ENCODE measurements at regions not wholly inside any gene's neighbourhood (a gene's known extent, or its start where the extent isn't known, plus 50 kb on each side); places are given as distances from the start of the nearest gene placed in this dataset.

DNA sequence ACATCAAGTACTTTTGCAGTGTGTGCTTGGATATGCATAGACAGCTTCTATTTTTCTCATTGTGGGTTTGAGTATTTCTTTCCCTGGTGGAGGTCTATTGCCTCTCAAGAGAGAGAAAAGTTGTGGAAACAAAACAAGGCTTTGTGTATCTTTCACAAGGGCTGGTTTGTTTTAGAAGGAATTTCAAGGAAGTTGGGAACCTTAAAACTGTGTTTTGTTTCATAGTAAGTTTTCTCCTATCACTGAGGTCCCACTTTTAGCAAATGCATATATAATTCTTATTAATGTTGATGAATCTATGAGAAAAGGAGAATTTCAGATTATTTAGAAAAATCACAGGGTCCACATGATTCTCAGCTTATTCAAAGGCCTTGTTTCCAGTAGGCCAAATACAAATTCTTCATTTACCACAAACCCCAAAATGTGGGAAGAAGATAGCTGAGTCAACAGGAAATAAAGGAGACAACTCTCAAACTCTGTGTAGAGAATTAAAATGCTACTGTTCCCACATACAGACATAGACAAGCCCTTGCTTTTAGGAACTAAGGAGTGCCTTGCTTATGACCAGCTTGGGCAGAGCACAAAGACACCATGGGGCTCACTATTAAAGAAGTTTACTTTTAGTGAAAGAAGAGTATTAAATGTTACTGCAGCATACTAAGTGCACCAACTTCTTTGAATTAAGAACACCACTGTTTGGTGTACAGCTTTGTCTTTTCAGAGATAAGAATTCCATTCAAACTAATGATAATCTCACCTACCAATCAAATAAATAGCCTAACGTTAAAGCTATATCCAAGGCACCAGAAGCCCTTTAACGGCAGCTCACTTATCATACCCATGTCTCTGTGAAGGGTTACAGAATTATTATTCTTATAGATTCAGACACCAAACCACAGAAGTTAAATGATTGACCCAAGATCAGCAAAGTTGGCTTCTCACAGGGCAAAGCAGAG, 177.4 kb upstream of the LEF1 start:
- POLR2A ChIA-PET, result no interaction called here
- no peak overlapping the region for H3K4me3 Mint-ChIP-seq
- intact Hi-C loops (cut with micrococcal nuclease), result no loop called here
- H3K36me3 Mint-ChIP-seq (ENCODE audit: low read depth), result no peaks in the 10 kb centered on the region
- ATAC-seq, result no peak
- no peak for DNase-seq
- TF ChIP-seq CTCF (IDR thresholded peaks at IDR 0.05), result no peak
- H3K27ac Mint-ChIP-seq, result no peak overlapping the region
- H3K4me1 Mint-ChIP-seq (ENCODE audit: low read depth), result peaks cover 27% of the 10 kb centered on the region
- H3K9me3 Mint-ChIP-seq, result no peaks in the 10 kb centered on the region
- H3K27me3 Mint-ChIP-seq, result no peaks in the 10 kb centered on the region
- CTCF ChIA-PET, result interaction anchor here (1.1 to 1.4 kb wide), 3 partner anchors 10 to 327 kb away, joined by 3 read pairs; no protein-coding TSS in a partner anchor

GRCh38 chr4:108342325-108342970, 173.7 kb upstream of the LEF1 start:
- POLR2A ChIA-PET, result interaction anchor here (0.7 to 2.5 kb wide), 2 partner anchors 13 to 364 kb away, joined by 3 to 9 read pairs; no protein-coding TSS in a partner anchor
- ATAC-seq (peak; percentile 95), DNase-seq (peak; percentile 53)
- CTCF ChIA-PET, result interaction anchor here (1.0 to 1.1 kb wide), 3 partner anchors 10 to 324 kb away, joined by 3 to 5 read pairs (median 3); no protein-coding TSS in a partner anchor
- no peaks in the 10 kb centered on the region for H3K9me3 Mint-ChIP-seq
- TF ChIP-seq CTCF (IDR thresholded peaks at IDR 0.05), result no peak
- H3K4me3 Mint-ChIP-seq, result peak overlapping the region; percentile 55
- peaks cover 30% of the 10 kb centered on the region for H3K4me1 Mint-ChIP-seq (ENCODE audit: low read depth)
- intact Hi-C loops (cut with micrococcal nuclease), result no loop called here
- no peaks in the 10 kb centered on the region for H3K36me3 Mint-ChIP-seq (ENCODE audit: low read depth)
- H3K27ac Mint-ChIP-seq, result peak overlapping the region; percentile 88
- no peaks in the 10 kb centered on the region for H3K27me3 Mint-ChIP-seq

DNA sequence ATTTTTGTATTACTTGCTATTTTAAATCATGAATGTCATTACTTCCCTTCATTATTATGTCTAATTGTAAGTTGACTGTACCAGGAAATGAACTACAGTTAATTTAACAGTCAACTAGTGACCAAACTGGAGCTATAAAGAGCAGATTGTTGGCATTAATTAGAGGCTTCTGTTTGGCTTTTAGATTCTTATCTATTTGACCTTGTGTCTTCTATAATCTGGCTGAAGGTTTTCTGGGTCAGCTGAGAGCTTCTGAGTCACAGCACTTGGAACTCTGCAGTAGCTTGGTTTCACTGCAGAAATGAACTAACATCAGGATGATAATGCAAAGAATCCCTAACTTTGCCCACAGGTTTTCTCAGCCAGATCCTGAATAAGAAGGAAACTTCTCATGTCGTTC, 169.2 kb upstream of the LEF1 start:
- no peak for ATAC-seq
- TF ChIP-seq CTCF (IDR thresholded peaks at IDR 0.05), result no peak
- Mint-ChIP-seq H3K9me3 (no peaks in the 10 kb centered on the region), H3K4me1 (ENCODE audit: low read depth) (peaks cover 13% of the 10 kb centered on the region), H3K27ac (no peak overlapping the region), H3K4me3 (no peak overlapping the region), H3K27me3 (no peaks in the 10 kb centered on the region), H3K36me3 (ENCODE audit: low read depth) (no peaks in the 10 kb centered on the region)
- ChIA-PET POLR2A (no interaction called here), CTCF (no interaction called here)
- DNase-seq, result no peak
- intact Hi-C loops (cut with micrococcal nuclease), result no loop called here

GRCh38 chr4:108336076-108336475, 167.3 kb upstream of the LEF1 start:
- TF ChIP-seq CTCF (IDR thresholded peaks at IDR 0.05), result no peak
- CTCF ChIA-PET, result interaction anchor here (1.0 kb wide), 1 partner anchor 236 kb away, joined by 4 read pairs; no protein-coding TSS in a partner anchor
- ATAC-seq, result no peak

GRCh38 chr4:108335081-108335480, 166.3 kb upstream of the LEF1 start:
- intact Hi-C loops (cut with micrococcal nuclease), result no loop called here
- DNase-seq (no peak), ATAC-seq (no peak)
- Mint-ChIP-seq H3K9me3 (no peaks in the 10 kb centered on the region), H3K27ac (no peak overlapping the region), H3K4me1 (ENCODE audit: low read depth) (no peaks in the 10 kb centered on the region), H3K27me3 (no peaks in the 10 kb centered on the region), H3K36me3 (ENCODE audit: low read depth) (no peaks in the 10 kb centered on the region), H3K4me3 (no peak overlapping the region)
- TF ChIP-seq CTCF (IDR thresholded peaks at IDR 0.05), result no peak
- ChIA-PET POLR2A (no interaction called here), CTCF (no interaction called here)

More at GRCh38 chr4:108336076-108336475, 167.3 kb upstream of the LEF1 start:
- Mint-ChIP-seq H3K9me3 (no peaks in the 10 kb centered on the region), H3K36me3 (ENCODE audit: low read depth) (no peaks in the 10 kb centered on the region), H3K4me3 (no peak overlapping the region), H3K27me3 (no peaks in the 10 kb centered on the region), H3K4me1 (ENCODE audit: low read depth) (peaks cover 3% of the 10 kb centered on the region), H3K27ac (no peak overlapping the region)
- intact Hi-C loops (cut with micrococcal nuclease), result no loop called here
- POLR2A ChIA-PET, result no interaction called here
- no peak for DNase-seq

All from activated CD8-positive, alpha-beta T cell treated with anti-CD3 and anti-CD28 coated beads for 36 hours (primary cell).